Skeletal muscle cell (primary cell): ENCODE measurements at regions not wholly inside any gene's neighbourhood (a gene's known extent, or its start where the extent isn't known, plus 50 kb on each side); places are given as distances from the start of the nearest gene placed in this dataset.
"Not testable (repeated sequence)": the region's sequence is repeated elsewhere in the genome, so short reads cannot be mapped to it uniquely, and the experiment has no call there.

Experiments
- DNase-seq: peaks from one replicate; pipeline ENCODE4 v3.0.0-alpha.2; 2010; ENCODE audit warnings: low read depth
- H3K4me3 ChIP-seq: 2 replicates; pipeline ENCODE4 v1.5.1; 2011; ENCODE audit warnings: low read depth, mild to moderate bottlenecking, control low read depth, low read length, moderate library complexity

DNA sequence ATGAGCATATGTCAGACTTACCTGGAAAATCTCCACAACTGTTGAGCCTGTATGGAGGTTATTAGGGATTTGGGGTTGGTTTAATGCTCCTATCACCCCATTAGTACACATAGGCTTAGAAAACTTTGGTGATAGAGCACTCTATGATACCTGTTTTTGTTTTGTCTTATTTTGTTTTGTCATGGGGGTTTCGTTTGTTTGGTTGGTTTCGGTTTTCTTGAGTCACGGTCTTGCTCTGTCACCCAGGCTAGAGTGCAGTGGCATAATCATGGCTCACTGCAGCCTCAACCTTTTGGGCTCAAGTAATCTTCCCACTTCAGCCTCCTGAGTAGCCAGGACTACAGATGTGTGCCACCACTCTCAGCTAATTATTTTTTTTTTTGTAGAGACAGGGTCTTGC is 70.0 kb downstream of the MZT1 start:
- H3K4me3 ChIP-seq: no peak overlapping the region
- no peak for DNase-seq

DNA sequence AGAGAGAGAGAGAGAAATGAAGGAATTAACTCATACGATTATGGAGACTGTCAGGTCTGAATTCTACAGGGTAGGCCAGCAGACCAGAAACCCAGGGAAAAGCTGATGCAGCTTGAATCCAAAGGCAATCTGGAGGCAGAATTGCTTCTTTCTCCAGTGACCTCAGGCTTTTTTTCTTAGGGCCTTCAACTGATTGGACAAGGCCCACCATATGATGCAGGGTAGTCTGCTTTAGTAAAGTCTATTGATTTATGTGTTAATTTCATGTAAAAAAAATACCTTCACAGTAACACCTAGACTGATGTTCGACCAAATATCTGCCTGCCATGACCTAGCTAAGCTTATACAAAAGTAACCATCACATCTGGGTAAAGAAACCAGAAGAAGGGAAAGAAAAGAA is 71.1 kb downstream of the MZT1 start:
- no peak overlapping the region for H3K4me3 ChIP-seq
- no peak for DNase-seq

DNA sequence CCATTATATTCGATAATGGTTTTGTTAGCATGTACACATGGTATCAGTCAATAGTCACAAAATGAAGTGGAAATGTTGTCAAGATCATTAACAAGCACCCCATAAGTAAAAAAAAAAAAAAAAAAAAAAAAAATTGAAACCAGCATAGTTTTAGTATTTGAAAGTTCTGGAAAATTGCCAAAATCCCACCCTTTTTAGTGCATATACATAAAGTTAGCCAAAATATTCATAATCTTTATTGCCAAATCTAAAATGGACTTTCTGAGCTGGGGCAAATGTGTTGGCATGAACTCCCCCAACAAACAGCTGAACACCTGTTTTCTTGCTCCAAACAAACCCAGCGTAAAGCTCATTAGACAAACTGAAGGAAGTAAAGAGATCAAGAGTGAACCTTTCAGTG is 73.9 kb downstream of the MZT1 start:
- H3K4me3 ChIP-seq: no peak overlapping the region
- no peak for DNase-seq

DNA sequence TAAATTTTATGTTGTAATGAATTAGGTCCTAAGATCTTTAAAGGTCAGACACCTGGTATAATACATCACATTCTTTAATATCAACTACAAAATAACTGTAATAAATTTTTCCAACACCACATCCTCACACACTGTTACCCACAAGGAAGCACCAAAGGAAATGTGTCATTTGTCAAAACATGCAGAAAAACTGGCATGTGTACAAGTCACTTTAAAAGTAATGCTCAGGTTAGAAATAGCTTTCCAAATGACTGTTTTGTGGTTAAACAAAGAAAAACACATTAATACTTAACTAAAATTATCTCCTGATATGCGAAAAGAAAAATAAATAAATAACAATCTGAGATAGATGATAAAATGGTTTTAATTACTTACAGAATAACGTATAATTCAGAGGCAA is 74.7 kb downstream of the MZT1 start:
- DNase-seq: no peak
- no peak overlapping the region for H3K4me3 ChIP-seq

DNA sequence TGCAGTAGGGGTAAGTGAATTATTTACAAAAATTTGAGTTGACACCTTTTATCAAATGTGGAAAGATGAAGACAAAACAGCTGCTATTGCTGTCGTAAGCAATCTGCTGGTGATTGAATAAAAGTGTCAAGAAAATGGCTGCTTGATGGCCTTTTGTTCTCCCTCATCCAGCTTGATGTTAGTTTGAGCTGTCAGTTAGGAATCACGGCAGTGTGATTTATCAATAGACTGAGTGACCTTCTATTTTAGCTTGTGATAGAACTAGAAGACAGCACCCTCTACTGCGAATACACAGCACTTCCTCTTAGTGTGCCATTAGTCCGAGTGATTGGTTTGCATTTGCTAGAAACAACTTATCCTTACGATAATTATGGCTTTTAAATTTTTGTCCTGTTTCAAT is 76.3 kb downstream of the MZT1 start:
- DNase-seq: no peak
- no peak overlapping the region for H3K4me3 ChIP-seq

DNA sequence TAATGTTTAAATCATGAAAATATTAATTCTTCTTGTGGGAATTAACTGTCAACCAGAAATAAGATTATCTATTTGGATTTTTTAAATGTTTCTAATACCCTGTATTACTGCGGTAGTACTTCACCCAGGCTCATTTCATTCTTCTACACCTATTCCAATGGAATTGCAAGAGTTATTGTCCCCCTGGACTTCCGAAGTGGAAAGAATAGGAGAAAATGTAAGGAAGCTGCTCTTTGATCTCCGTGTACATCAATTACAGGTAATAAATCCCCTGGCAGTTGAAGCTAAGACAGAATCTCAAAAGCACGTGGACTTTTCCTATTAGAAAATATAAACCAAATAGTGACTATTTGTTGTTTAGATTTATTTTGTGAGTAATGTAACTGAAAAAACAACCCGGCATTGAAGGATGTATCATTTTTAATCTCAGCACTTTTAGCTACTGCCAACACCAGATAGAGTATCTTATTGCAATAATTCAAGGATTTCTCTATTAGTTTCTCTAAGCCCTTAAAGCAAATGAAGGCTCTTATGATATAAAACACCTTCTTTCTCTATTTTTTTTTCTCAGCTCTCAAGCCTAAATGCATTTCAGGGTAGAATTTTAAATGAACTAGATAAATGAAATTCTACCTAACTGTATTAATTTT is 77.3 kb downstream of the MZT1 start:
- no peak overlapping the region for H3K4me3 ChIP-seq

DNA sequence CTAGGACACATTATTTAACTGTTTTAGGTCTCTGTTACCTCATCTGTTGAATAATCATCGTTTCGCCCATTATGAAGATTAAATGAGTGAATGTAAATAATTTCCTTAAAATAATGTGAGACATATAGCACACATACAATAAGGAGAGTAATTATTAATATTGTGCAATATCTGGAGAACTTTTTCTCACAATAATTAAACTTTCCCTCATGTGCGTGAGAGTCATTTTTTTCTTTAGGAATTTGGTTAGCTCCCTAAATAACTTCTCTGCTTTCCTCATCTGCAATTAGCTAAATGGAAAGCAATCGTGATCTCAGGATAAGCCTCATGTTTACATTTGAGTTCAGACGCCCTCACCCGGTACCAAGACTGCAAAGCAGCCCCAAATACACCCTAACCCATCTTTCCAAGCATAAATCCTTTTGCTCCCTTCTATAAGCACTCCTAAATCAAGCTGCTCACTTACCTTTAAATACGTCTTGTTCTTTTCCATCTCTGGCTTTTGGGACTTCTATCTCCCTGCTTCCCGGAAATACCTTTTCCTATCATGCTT is 78.8 kb downstream of the MZT1 start:
- no peak for DNase-seq
- H3K4me3 ChIP-seq: no peak overlapping the region

More for the DNA sequence above, 77.3 kb downstream of the MZT1 start:
- no peak for DNase-seq

DNA sequence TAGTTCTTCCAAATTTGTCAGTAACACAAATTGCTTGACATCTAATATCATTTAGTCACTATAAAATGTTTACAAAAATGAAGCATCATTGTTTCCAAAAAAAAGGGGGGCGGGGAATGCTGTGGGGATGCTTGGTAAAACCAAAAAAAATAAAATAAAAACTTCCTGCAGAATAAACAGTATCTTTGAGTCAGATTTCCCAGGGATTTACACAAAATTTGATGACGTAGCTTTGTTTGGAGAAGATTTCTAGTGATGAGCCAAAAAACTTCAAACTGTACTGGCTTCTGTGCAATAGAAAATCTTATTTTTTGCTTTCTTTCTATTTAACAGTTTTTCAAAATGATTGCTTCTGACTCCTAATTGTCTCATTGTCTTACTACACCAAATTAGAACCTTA is 80.0 kb downstream of the MZT1 start:
- H3K4me3 ChIP-seq: no peak overlapping the region
- no peak for DNase-seq

DNA sequence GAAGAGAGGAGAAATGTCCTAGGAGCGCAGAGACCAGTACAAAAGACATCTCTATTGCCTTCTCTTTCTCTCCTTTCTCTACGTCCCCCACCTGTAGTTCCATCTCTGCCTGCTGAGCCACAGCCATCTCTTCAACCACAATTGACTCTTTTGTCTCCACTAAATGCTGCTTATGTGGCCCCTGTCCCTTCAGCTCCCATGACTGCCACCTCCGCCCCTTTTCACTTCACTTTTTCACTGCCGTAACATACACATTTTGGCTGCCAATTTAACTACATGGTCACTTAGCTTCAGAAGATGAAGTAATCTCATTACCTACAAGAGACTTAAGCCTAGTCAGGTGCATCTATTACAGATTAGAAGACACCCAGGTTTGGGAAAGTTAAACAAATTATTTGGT is 81.9 kb downstream of the MZT1 start:
- no peak for DNase-seq
- H3K4me3 ChIP-seq: no peak overlapping the region

DNA sequence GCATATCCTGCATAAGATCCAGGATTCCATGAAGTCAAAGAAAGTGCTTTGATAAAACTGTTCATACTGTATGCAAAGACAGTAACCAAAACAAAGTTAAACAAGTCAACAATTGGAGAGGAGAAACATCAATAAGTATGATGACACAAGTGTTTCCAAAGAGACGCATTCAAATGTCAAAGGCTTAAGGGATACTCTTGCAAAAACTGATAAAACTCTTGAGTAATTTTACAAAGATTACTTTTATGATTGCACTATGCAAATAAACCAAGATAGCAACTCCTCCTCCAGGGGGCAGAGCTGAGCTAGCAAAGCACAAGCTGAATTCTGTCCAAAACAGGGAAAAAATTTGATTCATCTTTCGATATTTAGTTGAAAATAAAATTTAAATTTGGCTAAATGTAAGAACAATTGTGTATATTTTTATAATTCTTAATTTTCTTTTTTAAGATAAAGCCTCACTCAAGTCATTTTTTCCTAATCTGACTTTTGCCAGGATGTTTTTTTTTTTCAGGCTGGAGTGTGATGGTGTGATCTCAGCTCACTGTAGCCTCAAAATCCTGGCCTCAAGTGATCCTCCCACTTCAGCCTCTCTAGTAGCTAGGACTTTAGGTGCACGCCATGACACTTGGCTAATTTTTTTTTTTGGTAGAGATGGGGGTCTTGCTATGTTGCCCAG is 84.0 kb downstream of the MZT1 start:
- H3K4me3 ChIP-seq: no peak overlapping the region
- no peak for DNase-seq

DNA sequence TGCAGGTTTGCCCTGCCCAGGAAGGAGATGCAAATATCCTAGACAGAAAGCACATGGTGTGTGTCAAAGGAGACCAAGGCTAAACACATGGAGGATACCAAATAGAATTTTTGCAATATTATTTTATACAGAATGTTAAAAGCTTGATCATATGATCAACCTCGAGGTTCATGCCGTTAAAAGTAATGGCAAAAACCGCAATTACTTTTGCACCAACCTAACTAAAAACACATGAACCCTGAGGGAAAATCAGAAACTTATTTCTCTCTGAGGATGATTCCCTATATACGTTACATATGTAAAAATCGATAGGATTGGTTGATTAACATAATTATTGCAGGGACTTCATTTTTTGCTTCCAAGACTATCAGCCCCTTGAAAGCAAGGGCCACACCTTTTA is 88.1 kb downstream of the MZT1 start:
- no peak for DNase-seq
- no peak overlapping the region for H3K4me3 ChIP-seq

DNA sequence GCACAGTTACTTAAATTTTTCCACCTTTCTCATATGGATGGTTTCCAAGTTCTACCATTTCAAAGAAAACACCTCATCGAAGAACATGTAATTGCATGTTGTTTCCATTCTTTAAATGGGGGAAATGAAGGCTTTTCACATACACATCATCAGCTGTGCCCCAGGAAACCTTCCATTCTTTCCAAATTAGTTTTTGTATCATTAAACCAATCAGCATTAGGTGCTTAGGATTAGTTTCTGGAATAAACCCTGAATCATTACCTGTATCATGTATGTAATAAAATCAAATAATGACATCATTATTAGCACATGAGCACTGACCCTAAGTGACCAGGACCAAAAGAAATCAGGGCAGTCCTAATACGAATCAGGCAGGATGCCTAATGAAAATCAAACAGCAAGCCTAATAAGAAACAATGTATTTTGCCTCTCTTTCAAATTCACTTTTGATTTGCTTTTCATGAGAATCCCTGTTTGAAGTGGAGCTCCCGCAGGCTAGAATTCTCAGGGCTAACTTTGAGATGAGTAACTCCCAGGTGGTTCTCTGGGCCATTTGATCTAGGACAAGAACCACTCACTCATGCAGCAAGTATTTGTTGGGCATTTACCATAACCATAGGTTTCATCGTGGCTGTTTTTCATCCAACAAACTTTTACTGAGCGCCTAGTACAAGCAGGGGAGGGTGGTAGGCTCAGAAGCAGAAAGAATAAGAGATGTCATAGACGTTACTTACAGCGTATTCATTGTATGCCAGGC is 89.2 kb downstream of the MZT1 start:
- DNase-seq: no peak
- H3K4me3 ChIP-seq: no peak overlapping the region

DNA sequence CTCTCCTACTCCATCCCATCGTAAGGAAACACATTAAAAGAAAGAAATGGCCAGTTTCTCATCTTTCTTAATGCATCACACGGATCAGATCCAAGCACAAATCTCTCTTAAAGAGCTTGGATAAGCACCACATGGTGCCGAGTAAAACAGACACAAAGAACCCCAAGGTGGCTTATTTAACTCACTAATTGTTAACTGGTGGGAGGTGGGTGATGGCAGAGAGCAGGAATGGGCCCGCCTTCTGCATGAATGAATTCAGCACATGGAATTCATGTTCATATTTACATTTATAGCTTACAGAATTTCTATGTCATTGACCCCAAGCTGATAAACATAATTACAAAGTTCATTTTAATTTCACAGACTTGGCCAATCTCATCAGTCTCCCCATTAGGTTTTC is 89.9 kb downstream of the MZT1 start:
- DNase-seq: no peak
- H3K4me3 ChIP-seq: no peak overlapping the region

DNA sequence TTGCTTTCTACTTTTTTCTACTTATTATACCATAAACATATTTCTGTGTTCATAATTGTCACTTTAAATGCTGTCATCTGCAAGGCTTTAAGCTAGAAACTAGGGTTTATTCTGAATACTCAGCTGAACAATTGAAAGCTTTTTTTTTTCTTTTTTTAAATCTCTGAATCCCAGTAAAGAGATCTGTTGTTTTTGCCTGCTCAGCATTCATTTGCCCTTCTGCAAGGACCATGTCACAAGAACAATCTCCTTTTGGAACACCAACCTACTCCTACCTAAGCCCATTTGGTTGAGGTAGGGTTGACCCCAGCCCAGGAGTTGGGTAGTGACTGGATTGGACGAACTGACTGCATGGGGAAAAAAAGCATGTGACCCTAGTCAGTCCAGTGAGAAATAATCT is 92.6 kb downstream of the MZT1 start:
- no peak for DNase-seq
- H3K4me3 ChIP-seq: no peak overlapping the region

DNA sequence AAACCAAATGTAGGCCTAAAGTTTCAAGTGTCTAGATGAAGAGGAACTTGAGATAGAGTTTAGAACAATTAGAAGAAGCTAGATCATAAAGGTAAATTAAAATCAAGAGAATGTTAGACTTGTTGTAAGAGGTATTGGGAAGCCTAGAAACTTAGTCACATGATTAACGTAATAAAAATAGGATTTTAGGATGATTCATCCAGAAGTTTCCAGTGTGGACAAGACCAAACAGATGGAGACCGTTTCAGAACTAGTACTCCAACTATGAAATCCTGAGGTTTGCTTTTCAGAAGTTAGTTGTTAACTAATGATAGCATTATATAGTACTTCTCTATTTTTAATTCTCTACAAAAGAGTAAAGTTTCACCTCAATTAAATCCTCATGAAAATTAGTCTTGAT is 104.9 kb downstream of the MZT1 start:
- no peak for DNase-seq
- H3K4me3 ChIP-seq: no peak overlapping the region

DNA sequence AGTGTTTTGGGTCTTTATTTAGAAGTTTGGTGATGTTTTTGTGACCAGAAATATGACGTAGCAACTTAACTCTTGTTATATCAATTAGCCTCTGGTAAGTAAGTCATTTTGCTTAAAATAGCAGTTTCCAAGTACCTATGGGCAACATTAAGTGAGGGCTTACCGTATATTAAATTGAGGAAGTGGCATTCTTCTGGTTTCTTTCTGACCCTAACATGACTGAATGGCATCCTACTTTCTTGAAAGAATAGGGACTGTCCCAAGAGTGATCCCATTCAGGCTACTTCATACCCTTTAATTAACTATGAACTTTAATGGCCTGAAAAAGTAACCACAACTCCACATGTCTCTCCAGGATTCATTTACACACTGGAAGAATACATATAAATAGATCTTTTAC is 106.6 kb downstream of the MZT1 start:
- DNase-seq: no peak

DNA sequence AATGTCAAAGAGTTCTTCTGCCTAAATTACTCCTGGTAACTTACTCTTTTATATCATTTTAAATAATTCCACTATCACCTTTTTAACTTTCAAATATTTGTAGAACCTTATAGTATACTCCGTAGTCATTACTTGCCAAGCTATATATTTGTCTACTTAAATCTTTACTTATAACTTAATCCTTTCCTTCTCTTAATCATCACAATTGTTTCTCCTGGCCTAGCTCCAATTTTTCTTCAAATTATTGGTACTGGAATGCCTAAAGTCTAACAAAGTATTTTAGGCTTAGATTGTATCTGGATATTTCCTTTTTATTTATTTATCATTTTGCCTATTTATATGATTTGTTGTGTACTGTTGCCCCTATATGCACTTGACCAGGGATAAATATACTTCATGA is 109.5 kb downstream of the MZT1 start:
- H3K4me3 ChIP-seq: no peak overlapping the region
- no peak for DNase-seq

More for the DNA sequence above, 106.6 kb downstream of the MZT1 start:
- H3K4me3 ChIP-seq: no peak overlapping the region

DNA sequence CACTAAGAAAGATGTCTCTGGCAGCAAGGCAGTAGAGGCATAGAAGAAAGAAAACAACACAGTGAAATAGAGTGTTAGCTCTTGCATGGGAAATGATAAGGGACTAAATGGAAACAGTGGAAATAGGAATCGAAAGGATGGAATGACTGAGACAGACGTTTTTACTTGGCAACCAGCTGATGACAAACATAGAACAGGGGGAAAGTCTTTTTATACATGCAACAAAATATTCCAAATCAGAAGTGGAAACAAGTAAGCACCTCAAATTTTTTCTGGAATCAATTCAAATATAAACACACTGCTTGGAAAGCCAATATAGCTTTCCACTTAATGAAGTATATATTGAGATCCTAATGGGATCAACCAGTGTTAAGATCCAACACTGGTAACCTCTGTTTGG is 110.2 kb downstream of the MZT1 start:
- H3K4me3 ChIP-seq: no peak overlapping the region
- no peak for DNase-seq

DNA sequence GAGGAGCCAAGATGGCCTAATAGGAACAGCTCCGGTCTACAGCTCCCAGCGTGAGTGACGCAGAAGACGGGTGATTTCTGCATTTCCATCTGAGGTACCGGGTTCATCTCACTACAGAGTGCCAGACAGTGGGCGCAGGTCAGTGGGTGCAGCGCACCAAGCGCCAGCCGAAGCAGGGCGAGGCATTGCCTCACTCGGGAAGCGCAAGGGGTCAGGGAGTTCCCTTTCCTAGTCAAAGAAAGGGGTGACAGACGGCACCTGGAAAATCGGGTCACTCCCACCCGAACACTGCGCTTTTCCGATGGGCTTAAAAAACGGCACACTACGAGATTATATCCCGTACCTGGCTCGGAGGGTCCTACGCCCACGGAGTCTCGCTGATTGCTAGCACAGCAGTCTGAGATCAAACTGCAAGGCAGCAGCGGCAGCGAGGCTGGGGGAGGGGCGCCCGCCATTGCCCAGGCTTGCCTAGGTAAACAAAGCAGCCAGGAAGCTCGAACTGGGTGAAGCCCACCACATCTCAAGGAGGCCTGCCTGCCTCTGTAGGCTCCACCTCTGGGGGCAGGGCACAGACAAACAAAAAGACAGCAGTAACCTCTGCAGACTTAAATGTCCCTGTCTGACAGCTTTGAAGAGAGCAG is 117.1 kb downstream of the MZT1 start:
- H3K4me3 ChIP-seq, DNase-seq: not testable (repeated sequence)

DNA sequence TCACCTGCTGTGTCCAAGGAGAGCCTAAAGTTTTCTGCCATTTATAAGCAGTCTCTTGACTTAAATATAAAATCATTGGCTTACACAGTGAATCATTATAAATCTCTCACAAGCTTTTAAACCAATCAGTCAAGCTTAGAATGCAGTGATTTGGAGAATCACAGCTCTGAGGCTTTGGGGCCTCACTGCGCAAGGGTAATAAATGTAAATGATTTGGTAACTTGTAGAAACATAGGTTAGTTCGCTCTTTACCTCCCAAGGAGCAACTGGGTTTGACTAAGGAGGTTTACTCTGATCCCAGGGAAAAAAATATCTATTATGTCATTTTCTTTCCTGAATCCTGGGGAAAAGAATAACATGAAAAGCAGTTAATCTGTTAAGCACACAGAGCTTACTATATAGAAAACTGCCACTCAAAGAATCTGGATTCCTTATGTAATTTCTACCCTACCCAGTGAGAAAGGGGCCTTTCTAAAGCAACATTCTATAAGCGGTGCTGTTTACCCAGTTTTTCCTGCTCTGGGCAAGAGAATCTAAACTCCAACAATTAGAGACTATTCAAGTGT is 128.2 kb downstream of the MZT1 start:
- H3K4me3 ChIP-seq: no peak overlapping the region
- DNase-seq: no peak
